ENCODE measurements at regions not wholly inside any gene's neighbourhood (a gene's known extent, or its start where the extent isn't known, plus 50 kb on each side); places are given as distances from the start of the nearest gene placed in this dataset.

GRCh38 chr9:90948156-90948555 is 146.5 kb downstream of the SYK start:
- no peak for DNase-seq

GRCh38 chr9:90950600-90950999 is 149.0 kb downstream of the SYK start:
- DNase-seq, result no peak

GRCh38 chr9:90953200-90953599 is 151.6 kb downstream of the SYK start:
- no peak for DNase-seq

GRCh38 chr9:90953805-90954204 is 152.2 kb downstream of the SYK start:
- no peak for DNase-seq

- no peak for DNase-seq
These were observed 154.6 kb downstream of the SYK start for GRCh38 chr9:90956026-90956810.

- no peak for DNase-seq
These were observed 156.7 kb downstream of the SYK start for GRCh38 chr9:90958328-90958727.

GRCh38 chr9:90960941-90961340 is 159.3 kb downstream of the SYK start:
- DNase-seq, result no peak

GRCh38 chr9:90961375-90961774 is 159.8 kb downstream of the SYK start:
- DNase-seq, result no peak

GRCh38 chr9:90964101-90965020 is 162.7 kb downstream of the SYK start:
- DNase-seq, result no peak

GRCh38 chr9:90965226-90966030 is 163.8 kb downstream of the SYK start:
- DNase-seq, result no peak

GRCh38 chr9:90966031-90966290 is 164.3 kb downstream of the SYK start:
- no peak for DNase-seq

- DNase-seq, result no peak
These were observed 165.0 kb downstream of the SYK start for GRCh38 chr9:90966480-90967144.

- DNase-seq, result no peak
These were observed 165.5 kb downstream of the SYK start for GRCh38 chr9:90967145-90967538.

GRCh38 chr9:90969021-90969675 is 167.5 kb downstream of the SYK start:
- no peak for DNase-seq

- no peak for DNase-seq
These were observed 169.0 kb downstream of the SYK start for GRCh38 chr9:90970608-90971007.

GRCh38 chr9:90972057-90972456 is 170.4 kb downstream of the SYK start:
- DNase-seq, result no peak

- no peak for DNase-seq
These were observed 172.4 kb downstream of the SYK start for GRCh38 chr9:90974016-90974415.

- DNase-seq, result no peak
These were observed 173.1 kb downstream of the SYK start for GRCh38 chr9:90974643-90975245.

GRCh38 chr9:90975781-90976538 is 174.3 kb downstream of the SYK start:
- no peak for DNase-seq

- no peak for DNase-seq
These were observed 177.5 kb downstream of the SYK start for GRCh38 chr9:90979138-90979551.

GRCh38 chr9:90979639-90980038 is 178.0 kb downstream of the SYK start:
- no peak for DNase-seq

Measured in CD4-positive, alpha-beta T cell treated with Interleukin-6 for 4 hours (primary cell).